ENCODE measurements at regions not wholly inside any gene's neighbourhood (a gene's known extent, or its start where the extent isn't known, plus 50 kb on each side); places are given as distances from the start of the nearest gene placed in this dataset.

DNA sequence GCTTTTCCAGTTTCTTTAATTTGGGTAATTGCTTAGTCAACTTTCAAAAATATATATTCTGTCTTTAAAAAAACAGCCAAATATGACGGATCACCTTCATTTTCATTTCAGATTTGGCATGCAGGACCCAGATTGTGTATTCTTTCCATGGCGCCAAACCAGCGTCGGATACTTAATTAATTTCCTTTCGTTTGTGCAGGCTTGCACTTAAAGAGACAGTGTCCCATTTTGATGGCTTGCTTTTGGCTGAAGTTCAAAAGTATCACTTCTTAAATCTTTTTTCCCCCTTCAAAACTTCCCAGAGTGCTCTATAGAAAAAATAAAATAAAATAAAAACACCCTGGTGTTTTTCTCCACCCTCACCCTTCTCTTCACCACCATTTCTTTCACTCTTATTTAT lies 394.5 kb upstream of the SOX9 start:
- Histone ChIP-seq H3K27ac (replicated peaks) (no peak overlapping the region), H3K4me3 (replicated peaks; ENCODE audit: insufficient read depth, low read length) (no peak overlapping the region), H3K27me3 (ENCODE audit: insufficient read depth, poor library complexity, severe bottlenecking) (no peaks in the 10 kb centered on the region)
- no peak for DNase-seq (ENCODE audit: low read depth in 1 of 2, low spot score in 1 of 2)
- TF ChIP-seq SPI1 (IDR thresholded peaks at IDR 0.05; ENCODE audit: borderline replicate concordance, low read depth) (no peak), GABPA (IDR thresholded peaks at IDR 0.05; ENCODE audit: low read depth) (no peak), POLR2AphosphoS5 (IDR thresholded peaks at IDR 0.05; ENCODE audit: low read depth) (no peak)
- TF ChIP-seq, protein P1, sequence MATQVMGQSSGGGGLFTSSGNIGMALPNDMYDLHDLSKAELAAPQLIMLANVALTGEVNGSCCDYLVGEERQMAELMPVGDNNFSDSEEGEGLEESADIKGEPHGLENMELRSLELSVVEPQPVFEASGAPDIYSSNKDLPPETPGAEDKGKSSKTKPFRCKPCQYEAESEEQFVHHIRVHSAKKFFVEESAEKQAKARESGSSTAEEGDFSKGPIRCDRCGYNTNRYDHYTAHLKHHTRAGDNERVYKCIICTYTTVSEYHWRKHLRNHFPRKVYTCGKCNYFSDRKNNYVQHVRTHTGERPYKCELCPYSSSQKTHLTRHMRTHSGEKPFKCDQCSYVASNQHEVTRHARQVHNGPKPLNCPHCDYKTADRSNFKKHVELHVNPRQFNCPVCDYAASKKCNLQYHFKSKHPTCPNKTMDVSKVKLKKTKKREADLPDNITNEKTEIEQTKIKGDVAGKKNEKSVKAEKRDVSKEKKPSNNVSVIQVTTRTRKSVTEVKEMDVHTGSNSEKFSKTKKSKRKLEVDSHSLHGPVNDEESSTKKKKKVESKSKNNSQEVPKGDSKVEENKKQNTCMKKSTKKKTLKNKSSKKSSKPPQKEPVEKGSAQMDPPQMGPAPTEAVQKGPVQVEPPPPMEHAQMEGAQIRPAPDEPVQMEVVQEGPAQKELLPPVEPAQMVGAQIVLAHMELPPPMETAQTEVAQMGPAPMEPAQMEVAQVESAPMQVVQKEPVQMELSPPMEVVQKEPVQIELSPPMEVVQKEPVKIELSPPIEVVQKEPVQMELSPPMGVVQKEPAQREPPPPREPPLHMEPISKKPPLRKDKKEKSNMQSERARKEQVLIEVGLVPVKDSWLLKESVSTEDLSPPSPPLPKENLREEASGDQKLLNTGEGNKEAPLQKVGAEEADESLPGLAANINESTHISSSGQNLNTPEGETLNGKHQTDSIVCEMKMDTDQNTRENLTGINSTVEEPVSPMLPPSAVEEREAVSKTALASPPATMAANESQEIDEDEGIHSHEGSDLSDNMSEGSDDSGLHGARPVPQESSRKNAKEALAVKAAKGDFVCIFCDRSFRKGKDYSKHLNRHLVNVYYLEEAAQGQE (IDR thresholded peaks at IDR 0.05; ENCODE audit: insufficient replicate concordance, low read depth) = no peak
- TF ChIP-seq, protein P2, sequence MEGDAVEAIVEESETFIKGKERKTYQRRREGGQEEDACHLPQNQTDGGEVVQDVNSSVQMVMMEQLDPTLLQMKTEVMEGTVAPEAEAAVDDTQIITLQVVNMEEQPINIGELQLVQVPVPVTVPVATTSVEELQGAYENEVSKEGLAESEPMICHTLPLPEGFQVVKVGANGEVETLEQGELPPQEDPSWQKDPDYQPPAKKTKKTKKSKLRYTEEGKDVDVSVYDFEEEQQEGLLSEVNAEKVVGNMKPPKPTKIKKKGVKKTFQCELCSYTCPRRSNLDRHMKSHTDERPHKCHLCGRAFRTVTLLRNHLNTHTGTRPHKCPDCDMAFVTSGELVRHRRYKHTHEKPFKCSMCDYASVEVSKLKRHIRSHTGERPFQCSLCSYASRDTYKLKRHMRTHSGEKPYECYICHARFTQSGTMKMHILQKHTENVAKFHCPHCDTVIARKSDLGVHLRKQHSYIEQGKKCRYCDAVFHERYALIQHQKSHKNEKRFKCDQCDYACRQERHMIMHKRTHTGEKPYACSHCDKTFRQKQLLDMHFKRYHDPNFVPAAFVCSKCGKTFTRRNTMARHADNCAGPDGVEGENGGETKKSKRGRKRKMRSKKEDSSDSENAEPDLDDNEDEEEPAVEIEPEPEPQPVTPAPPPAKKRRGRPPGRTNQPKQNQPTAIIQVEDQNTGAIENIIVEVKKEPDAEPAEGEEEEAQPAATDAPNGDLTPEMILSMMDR (IDR thresholded peaks at IDR 0.05; ENCODE audit: insufficient read depth, low read length) = no peak

DNA sequence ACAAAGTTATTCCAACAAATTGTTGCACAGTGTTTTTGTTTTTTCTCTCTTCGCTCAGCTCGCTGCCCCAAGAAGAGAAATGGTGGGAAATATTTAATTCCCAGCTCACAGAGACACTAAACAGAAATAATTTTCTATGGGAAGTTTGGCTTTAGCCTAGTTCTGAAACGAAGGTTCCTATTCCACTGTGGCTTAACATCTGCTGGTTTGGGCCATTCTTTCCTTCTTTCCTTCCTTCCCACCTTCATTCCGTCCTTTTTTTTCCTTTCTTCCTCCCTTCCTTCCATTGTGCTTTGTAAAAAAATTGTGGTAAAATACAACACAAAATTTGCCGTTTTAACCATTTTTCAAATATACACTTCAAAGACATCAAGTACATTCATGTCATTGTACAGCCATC lies 393.5 kb upstream of the SOX9 start:
- Histone ChIP-seq H3K27ac (replicated peaks) (no peak overlapping the region), H3K27me3 (ENCODE audit: insufficient read depth, poor library complexity, severe bottlenecking) (no peaks in the 10 kb centered on the region), H3K4me3 (replicated peaks; ENCODE audit: insufficient read depth, low read length) (no peak overlapping the region)
- TF ChIP-seq GABPA (IDR thresholded peaks at IDR 0.05; ENCODE audit: low read depth) = no peak
- TF ChIP-seq, protein P1 (IDR thresholded peaks at IDR 0.05; ENCODE audit: insufficient replicate concordance, low read depth) = no peak
- TF ChIP-seq, protein P2 (IDR thresholded peaks at IDR 0.05; ENCODE audit: insufficient read depth, low read length) = no peak
- TF ChIP-seq SPI1 (IDR thresholded peaks at IDR 0.05; ENCODE audit: borderline replicate concordance, low read depth) = no peak
- no peak for TF ChIP-seq POLR2AphosphoS5 (IDR thresholded peaks at IDR 0.05; ENCODE audit: low read depth)
- no peak for DNase-seq (ENCODE audit: low read depth in 1 of 2, low spot score in 1 of 2)

DNA sequence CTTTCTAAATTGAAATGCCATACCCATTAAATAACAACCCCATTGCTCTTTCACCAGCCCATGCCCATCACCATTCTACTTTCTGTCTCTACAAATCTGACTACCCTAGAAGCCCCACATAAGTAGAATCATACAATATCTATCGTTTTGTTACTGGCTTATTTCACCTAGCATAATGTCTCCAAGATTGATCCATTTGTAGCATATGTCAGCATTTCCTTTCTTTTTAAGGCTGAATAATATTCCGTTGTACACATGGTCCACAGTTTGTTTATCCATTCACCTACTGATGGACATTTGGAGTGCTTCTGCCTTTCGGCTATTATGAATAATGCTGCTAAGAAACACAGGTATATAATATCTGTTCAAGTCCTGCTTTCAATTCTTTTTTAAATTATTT lies 393.1 kb upstream of the SOX9 start:
- TF ChIP-seq SPI1 (IDR thresholded peaks at IDR 0.05; ENCODE audit: borderline replicate concordance, low read depth) (no peak), POLR2AphosphoS5 (IDR thresholded peaks at IDR 0.05; ENCODE audit: low read depth) (no peak), GABPA (IDR thresholded peaks at IDR 0.05; ENCODE audit: low read depth) (no peak)
- TF ChIP-seq, protein P2 (IDR thresholded peaks at IDR 0.05; ENCODE audit: insufficient read depth, low read length) = no peak
- TF ChIP-seq, protein P1 (IDR thresholded peaks at IDR 0.05; ENCODE audit: insufficient replicate concordance, low read depth) = no peak
- no peak overlapping the region for H3K27ac ChIP-seq (replicated peaks)
- no peak overlapping the region for H3K4me3 ChIP-seq (replicated peaks; ENCODE audit: insufficient read depth, low read length)
- H3K27me3 ChIP-seq (ENCODE audit: insufficient read depth, poor library complexity, severe bottlenecking) = no peaks in the 10 kb centered on the region
- DNase-seq (ENCODE audit: low read depth in 1 of 2, low spot score in 1 of 2) = no peak

Data from HL-60 (cell line).